Tibial nerve (tissue), 4 donors: ENCODE measurements at regions not wholly inside any gene's neighbourhood (a gene's known extent, or its start where the extent isn't known, plus 50 kb on each side); places are given as distances from the start of the nearest gene placed in this dataset.
"Not testable (repeated sequence)": the region's sequence is repeated elsewhere in the genome, so short reads cannot be mapped to it uniquely, and the experiment has no call there.

Source experiments
- DNase-seq, 2 donors: peaks; one replicate each; pipeline ENCODE4 v3.0.0-alpha.2; 2019; ENCODE audit warnings: low spot score in 2 of 2
- H3K27ac ChIP-seq, 4 donors: fragments of 200-600 bp; sonication (generic) in 3 of 4; one replicate each; pipeline ENCODE4 v1.5.1; 2017 to 2019; ENCODE audit warnings: mild to moderate bottlenecking in 1 of 4
- H3K27me3 ChIP-seq, 2 donors: fragments of 200-600 bp; sonication (generic) in 1 of 2; one replicate each; pipeline versions ENCODE4 v1.5.1 to v1.6.0; 2017 to 2019
- H3K36me3 ChIP-seq, 3 donors: fragments of 200-600 bp; sonication (generic); one replicate each; pipeline ENCODE4 v1.5.1; 2018 to 2019
- H3K4me1 ChIP-seq, 4 donors: fragments of 200-600 bp; sonication (generic) in 3 of 4; one replicate each; pipeline ENCODE4 v1.5.1; 2017 to 2019
- H3K4me3 ChIP-seq, 4 donors: fragments of 200-600 bp; sonication (generic) in 3 of 4; one replicate each; pipeline ENCODE4 v1.5.1; 2017 to 2019; ENCODE audit warnings: mild to moderate bottlenecking in 1 of 4, moderate library complexity in 1 of 4
- H3K9me3 ChIP-seq, 4 donors: fragments of 200-600 bp; sonication (generic) in 3 of 4; one replicate each; pipeline ENCODE4 v1.5.1; 2017 to 2019
- CTCF ChIP-seq, 5 experiments: fragments of 200-600 bp in 3 of 5; fragments of 450-650 bp in 2 of 5; sonication (generic) in 3 of 5; IDR thresholded peaks; one replicate each; pipeline ENCODE4 v1.5.1; 2016 to 2019; ENCODE audit warnings: antibody characterized with exemption in 5 of 5, mild to moderate bottlenecking in 3 of 5, moderate library complexity in 2 of 5
- EP300 ChIP-seq, 2 donors: sonication (generic); formaldehyde crosslinking; IDR thresholded peaks; one replicate each; pipeline ENCODE4 v1.6.1; 2017; ENCODE audit warnings: antibody characterized with exemption in 2 of 2, mild to moderate bottlenecking in 1 of 2
- POLR2A ChIP-seq, 2 donors: fragments of 450-650 bp; IDR thresholded peaks; one replicate each; pipeline ENCODE4 v1.6.1; 2017; ENCODE audit warnings: antibody characterized with exemption in 2 of 2, mild to moderate bottlenecking in 2 of 2, moderate library complexity in 2 of 2
- WGBS, 2 donors: methylation state at CpG; one replicate each; pipeline ENCODE4 v1.1.5; 2018; 5-methylcytosine and 5-hydroxymethylcytosine counted together

- Histone ChIP-seq H3K36me3 (no peaks in the 10 kb centered on the region), H3K4me1 (no peaks in the 10 kb centered on the region), H3K4me3 (no peak overlapping the region), H3K27ac (no peak overlapping the region), H3K9me3 (peaks cover 0 to 3% (median 0%) of the 10 kb centered on the region in 4 donors), H3K27me3 (no peaks in the 10 kb centered on the region)
- no peak for TF ChIP-seq EP300 (IDR thresholded peaks at IDR 0.05)
- TF ChIP-seq POLR2A (IDR thresholded peaks at IDR 0.05) = no peak
- no peak for TF ChIP-seq CTCF (IDR thresholded peaks at IDR 0.05)
- WGBS, 2 donors = 65 to 66% methylated on average over 4 of the region's 4 CpGs
- DNase-seq = no peak
Measured at GRCh38 chr4:111955001-111955400, 190.3 kb upstream of the FAM241A start.

- Histone ChIP-seq H3K36me3 (no peaks in the 10 kb centered on the region), H3K27ac (no peak overlapping the region), H3K4me3 (no peak overlapping the region), H3K4me1 (no peaks in the 10 kb centered on the region), H3K9me3 (no peaks in the 10 kb centered on the region), H3K27me3 (no peaks in the 10 kb centered on the region)
- 66 to 78% methylated on average over 3 of the region's 3 CpGs for WGBS, 2 donors
- TF ChIP-seq EP300 (IDR thresholded peaks at IDR 0.05) (no peak), CTCF (IDR thresholded peaks at IDR 0.05) (no peak), POLR2A (IDR thresholded peaks at IDR 0.05) (no peak)
- DNase-seq = no peak
Measured at GRCh38 chr4:111957116-111957515, 188.1 kb upstream of the FAM241A start.

GRCh38 chr4:111957997-111958396, 187.3 kb upstream of the FAM241A start:
- no peaks in the 10 kb centered on the region for H3K27me3 ChIP-seq
- H3K4me1 ChIP-seq = no peaks in the 10 kb centered on the region
- H3K36me3 ChIP-seq = no peaks in the 10 kb centered on the region
- H3K9me3 ChIP-seq = no peaks in the 10 kb centered on the region
- no peak for TF ChIP-seq EP300 (IDR thresholded peaks at IDR 0.05)
- no peak for TF ChIP-seq CTCF (IDR thresholded peaks at IDR 0.05)
- TF ChIP-seq POLR2A (IDR thresholded peaks at IDR 0.05) = no peak
- H3K4me3 ChIP-seq = no peak overlapping the region
- 83 to 92% methylated on average over 1 of the region's 1 CpG for WGBS, 2 donors
- no peak overlapping the region for H3K27ac ChIP-seq
- DNase-seq = no peak

GRCh38 chr4:111959222-111959621, 186.0 kb upstream of the FAM241A start:
- TF ChIP-seq POLR2A (IDR thresholded peaks at IDR 0.05) = no peak
- TF ChIP-seq CTCF (IDR thresholded peaks at IDR 0.05) = no peak
- no peak for TF ChIP-seq EP300 (IDR thresholded peaks at IDR 0.05)
- no peak for DNase-seq
- Histone ChIP-seq H3K27ac (no peak overlapping the region), H3K9me3 (no peaks in the 10 kb centered on the region), H3K27me3 (no peaks in the 10 kb centered on the region), H3K4me1 (no peaks in the 10 kb centered on the region), H3K36me3 (no peaks in the 10 kb centered on the region), H3K4me3 (no peak overlapping the region)
- 57 to 65% methylated on average over 2 of the region's 2 CpGs for WGBS, 2 donors

- TF ChIP-seq CTCF (IDR thresholded peaks at IDR 0.05) = no peak
- TF ChIP-seq POLR2A (IDR thresholded peaks at IDR 0.05) = no peak
- TF ChIP-seq EP300 (IDR thresholded peaks at IDR 0.05) = no peak
- WGBS, 2 donors = 81 to 96% methylated on average over 2 of the region's 2 CpGs
- H3K27ac ChIP-seq = no peak overlapping the region
- no peak for DNase-seq
- no peaks in the 10 kb centered on the region for H3K9me3 ChIP-seq
- no peaks in the 10 kb centered on the region for H3K4me1 ChIP-seq
- H3K36me3 ChIP-seq = no peaks in the 10 kb centered on the region
- no peaks in the 10 kb centered on the region for H3K27me3 ChIP-seq
- no peak overlapping the region for H3K4me3 ChIP-seq
Measured at GRCh38 chr4:111960241-111960667, 185.0 kb upstream of the FAM241A start.

GRCh38 chr4:111961026-111961425, 184.2 kb upstream of the FAM241A start:
- not testable (repeated sequence) for H3K27ac ChIP-seq, DNase-seq, H3K4me3 ChIP-seq, H3K27me3 ChIP-seq, H3K9me3 ChIP-seq, H3K36me3 ChIP-seq, H3K4me1 ChIP-seq
- WGBS, 2 donors = 67 to 70% methylated on average over 5 of the region's 5 CpGs
